ENCODE measurements at regions not wholly inside any gene's neighbourhood (a gene's known extent, or its start where the extent isn't known, plus 50 kb on each side); places are given as distances from the start of the nearest gene placed in this dataset.

DNA sequence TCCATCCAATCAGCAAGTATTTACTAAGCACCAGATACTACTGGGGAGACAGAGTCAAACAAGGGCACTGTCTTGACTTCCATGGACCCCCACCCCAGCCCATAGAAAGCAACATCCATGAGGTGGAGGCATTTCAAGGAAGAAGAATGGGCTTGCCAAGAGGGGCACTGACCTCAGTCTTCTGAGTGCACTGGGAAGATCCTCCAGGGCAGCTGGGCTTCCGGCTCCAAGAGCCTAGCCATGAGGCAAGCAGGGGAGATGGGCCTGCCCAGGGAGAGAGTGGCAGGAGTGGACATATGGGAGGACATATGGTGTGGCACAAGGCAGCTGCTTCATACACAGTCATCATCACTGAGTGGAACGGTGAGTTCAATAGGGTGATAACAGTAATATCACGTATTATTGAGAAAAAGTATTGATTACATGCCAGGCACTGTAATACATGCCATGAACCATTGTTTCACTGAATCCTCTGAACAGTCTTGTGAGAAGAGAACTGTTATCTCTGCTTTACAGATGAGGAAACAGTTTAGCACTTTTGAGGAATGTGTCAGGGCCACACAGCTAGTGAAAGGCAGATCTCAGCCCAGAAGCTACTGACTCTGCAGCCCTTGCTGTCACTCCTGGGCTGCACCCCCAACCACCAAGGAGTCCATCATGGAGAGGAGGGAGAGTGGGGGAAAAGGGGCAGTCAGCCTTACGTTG, 331.7 kb upstream of the ZMIZ1 start:
- DNase-seq, result no peak

DNA sequence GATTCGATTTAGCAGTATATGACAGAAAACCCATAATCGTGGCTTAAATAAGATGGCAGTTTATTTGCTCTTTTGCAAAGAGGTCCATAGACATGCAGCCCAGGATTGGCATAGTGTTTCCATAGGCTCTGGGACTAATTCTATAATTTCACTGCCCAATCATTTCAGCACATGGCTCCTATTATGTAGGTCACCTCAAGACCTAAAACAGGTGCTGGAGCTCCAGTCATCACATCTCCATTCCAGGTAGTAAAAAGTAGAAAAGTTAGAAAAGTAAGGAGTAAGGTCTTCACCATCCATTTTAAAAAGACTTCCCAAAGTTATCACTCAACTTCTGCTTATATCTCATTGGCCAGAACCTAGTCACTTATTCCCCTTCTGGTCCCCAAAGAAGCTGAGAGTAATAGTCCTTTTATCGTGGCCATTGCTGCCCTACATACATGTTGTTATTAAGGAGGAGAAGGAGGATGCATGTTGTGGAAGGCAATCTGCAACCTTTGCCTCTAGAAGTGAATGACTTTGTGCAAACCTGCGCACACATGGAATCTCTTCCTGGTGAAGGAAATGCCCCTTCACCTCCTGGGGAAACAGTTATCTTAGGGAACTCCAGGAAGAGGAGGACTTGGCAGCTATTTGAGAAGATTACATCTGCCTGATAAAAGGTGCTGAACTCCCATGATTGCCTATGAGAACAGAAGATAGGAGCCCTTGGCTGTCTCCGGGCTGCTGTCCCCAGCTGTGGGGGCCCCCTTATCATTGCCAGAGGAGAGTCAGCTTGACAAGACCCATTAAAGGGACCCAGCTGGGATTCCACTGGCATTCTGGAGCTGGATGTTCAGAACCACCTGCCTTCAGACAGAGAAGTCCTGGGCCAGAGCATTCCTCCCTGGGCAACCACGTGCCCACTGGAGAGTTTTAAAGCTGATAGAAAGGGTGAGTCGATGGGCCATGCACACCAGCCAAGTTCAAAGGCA, 330.6 kb upstream of the ZMIZ1 start:
- DNase-seq, result no peak

DNA sequence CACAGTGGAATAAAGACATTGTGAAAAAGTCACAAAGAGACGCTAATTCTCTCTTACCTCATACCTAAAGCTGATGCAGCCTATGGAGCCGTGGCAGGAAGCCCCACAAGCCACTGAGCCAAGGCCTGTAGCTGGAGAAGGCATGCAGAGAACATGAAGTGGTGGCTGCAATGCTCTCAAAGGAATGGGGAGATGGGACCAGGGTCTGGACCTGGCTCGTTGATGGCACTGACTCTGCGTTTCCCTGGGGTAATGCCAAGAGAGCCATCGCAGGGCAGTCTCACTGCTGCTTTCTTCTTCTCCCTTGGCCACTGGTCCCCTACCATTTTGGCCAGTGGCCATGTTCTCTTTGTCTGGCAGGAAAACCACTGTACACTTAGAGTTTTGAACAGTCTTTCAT, 329.9 kb upstream of the ZMIZ1 start:
- no peak for DNase-seq

DNA sequence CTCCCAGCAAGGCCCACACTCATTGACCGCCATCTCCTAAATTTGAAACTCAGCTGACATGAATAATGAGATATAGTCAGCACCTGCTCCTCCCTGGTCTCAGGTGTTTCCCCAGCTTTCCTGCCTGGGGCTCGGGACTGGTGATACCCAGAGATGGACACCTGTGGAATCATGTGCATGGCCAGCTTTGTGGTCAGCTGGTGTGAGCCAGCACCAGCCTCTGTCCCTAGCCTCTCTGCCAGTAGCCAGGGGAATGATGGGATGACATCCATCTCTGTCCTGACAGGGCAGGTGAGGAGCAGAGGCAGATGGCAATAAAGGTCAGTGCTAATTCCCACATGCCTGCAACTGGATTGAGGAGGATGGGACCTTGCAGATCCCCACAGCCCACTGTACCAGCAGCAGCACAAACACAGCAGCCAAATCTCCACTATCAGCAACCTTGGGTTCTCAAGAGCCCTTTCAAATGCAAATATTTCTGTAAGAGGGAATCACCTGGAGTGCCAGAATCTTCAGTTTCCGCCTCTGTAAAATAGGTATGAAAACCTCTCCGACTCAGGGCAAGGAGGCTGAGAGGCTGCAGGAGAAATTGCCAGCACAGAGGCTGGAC, 329.2 kb upstream of the ZMIZ1 start:
- no peak for DNase-seq

DNA sequence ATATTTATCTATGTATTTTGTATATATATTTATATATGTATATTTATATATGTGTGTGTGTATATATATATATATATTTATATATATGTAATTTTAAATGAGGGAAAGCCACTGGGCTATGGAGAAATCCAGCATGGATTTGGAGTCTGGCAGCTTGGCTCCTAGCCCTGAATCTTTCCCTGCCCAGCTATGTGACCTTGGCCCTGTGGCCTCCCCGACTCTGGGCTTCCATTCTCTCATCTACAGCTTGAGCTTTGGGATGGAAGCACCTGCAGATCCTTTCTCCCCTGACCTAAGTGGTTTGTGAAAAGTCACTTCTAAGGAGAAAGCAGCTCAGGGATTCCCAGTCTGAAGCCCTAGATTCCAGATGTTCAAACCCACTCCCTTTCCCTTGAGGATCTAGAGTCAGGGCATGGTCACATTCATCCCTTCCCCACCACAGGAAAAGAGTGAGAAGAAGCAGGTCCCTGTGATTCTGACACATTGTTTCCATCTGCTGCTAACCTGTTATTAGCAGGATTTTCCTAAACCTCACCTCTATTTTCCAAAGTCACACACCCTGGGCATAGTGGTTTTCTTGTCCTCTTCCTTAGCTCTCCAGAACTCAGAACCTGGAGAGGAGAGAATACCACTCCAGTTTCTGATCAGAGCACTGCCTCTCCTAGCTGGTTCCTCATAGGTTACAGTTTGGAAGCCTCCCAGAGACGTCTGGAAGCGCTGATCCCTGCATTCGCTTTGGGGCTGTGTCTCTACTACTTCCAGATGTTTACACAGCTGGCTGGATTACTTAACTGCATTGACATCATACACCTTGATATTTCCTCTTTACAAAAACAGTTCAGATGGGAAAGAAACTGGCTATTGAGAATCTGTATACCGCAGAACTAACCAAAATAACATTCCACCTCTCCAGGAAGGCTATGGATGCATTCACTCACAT, 327.5 kb upstream of the ZMIZ1 start:
- no peak for DNase-seq

DNA sequence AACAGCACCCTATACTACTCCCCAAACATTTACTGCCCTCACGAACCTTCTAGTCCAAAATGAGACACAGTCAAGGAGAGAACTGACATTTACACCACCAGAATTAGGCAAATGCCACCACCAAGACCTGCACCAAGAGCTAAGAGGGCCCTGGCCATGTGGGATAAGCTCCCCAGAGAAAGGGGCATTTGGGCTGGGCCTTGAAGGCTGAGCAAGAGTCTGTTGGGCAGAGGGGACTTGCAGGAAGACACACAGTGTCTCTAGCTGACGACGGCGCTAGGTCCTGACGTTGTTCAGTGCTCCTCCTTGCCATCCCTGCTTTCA, 326.4 kb upstream of the ZMIZ1 start:
- DNase-seq, result no peak

DNA sequence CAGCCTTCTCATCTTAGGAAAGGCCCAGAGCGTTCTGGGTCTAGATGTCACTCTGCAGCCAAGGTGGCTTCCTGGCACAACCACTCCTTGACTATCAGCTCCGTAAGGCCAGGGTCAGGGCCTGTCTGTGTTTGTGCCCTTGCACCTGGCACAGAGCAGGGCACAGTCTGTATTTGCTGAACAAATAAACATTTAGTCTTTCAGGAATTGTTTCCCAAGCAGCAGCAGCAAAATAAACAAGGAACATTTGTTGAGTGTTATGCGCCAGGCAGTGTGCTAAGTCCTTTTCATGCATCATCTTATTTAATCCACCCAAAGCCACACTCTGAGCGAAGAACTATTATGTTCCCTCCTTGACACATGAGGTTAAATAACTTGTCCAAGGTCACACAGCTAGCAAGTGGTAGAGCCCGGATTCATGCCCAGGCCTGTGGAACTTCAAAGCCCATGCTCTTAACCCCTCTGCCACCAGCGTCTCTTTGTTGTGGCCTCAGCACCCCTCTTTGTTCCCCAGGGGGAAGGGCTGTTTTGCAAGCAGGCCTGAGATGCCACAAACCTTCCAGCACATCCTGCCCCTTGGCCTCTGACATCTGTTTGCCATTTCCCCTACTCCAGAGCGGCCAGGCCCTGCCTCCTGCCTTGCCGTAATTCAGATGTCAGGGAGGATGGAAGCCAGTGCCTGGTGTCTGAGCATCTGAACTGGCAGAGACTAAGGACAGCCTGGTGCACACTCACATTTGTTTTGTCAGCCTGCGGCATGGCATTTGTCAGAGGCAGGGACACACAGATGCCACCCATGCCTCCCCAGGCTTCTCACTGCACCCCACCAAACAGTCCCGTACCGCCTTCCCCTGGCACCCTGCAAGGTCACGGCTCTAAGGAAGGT, 325.8 kb upstream of the ZMIZ1 start:
- DNase-seq, result no peak

DNA sequence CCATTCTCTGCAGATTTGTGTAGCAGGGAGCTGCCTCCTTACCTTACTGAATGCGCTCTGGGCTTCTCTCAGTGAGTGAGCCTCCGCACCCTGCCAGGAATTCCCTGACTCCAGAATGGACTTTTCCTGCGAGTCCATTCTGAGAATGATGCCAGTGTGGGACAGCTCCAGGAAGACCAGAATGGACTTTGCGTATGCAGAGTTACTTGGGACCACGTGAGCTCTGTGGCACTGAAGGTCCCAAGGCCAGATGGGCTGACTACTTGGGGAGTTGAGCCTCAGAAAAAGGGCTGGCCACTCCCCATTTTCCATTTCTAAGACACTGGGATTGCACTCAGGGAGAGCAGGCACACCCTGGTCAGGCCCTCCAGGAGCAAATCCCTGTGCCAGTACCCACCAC, 324.7 kb upstream of the ZMIZ1 start:
- DNase-seq, result no peak

DNA sequence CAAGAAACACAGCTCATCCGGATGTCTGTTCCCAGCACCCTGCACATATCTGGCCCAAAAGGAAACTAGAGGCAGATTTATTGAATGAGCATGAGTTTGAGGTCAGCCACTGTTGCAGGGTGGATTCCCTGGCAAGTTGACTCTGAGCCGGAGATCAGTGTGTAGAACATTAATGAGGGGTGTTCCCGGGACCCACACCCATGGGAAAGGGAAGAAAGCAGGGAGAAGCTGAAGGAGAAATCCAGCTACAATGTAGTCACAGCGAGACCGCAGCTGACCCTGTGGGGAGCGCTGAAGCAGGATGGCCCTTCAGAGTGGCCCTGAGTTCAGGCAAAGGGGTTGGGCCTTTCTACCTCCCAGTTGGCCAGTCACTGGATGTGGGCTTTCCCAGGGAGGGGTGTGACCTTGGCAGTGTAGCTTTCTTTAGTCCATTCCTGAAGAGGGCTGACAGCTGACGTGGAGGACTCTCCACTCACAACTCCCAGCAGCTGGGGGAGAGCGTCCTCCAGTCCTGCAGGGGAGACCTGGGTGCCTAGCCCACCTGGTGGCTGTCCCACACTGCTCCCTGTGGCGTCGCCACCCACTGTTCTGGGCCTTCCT, 324.2 kb upstream of the ZMIZ1 start:
- no peak for DNase-seq

DNA sequence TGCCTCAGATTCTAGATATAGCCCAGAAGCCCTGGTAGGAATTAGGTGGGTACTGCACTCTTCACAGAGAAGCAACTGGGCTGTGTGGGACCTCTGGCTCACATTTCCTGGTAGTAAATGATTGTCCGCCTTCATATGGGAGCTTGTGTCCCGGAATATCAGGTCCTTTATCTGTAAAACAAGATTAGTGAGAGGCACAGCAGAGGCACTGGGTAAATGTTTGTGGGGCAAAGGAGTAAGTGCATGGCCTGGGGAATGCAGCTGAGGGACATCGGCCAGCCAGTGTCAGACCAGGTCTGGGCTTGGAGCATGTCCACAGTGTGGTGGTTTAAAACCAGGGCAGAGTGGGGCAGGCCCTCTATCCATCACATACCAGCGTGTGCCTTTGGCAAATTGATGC, 323.3 kb upstream of the ZMIZ1 start:
- no peak for DNase-seq

DNA sequence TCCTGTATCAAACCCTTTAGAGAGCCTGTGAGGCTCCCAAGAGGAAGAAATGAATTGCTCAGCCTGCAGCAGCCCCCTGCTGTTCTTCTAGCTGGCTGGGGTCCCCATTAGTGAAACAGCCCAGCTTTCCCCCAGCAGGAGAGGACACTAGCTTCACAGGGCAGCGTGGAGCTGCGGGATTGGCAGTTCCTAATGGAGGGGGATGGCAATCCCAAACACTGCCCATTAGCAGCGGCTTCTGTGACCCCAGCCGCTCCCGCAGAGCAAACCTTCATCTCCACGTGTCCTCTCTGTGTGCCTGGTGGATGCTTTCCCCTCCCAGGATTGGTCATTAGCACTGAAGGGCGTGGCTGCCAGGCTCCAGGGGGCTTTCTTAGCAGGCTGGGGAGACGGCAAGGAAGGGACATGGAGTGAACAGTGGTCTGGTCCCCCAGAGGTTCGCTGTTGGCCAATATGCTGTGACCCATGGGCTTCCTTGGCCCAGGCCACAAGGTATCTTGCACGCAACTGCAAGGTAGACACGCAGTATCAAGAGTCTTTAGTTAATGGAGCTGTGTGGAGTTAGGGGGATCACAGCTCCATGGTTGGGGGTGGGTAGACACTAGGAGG, 322.5 kb upstream of the ZMIZ1 start:
- no peak for DNase-seq

DNA sequence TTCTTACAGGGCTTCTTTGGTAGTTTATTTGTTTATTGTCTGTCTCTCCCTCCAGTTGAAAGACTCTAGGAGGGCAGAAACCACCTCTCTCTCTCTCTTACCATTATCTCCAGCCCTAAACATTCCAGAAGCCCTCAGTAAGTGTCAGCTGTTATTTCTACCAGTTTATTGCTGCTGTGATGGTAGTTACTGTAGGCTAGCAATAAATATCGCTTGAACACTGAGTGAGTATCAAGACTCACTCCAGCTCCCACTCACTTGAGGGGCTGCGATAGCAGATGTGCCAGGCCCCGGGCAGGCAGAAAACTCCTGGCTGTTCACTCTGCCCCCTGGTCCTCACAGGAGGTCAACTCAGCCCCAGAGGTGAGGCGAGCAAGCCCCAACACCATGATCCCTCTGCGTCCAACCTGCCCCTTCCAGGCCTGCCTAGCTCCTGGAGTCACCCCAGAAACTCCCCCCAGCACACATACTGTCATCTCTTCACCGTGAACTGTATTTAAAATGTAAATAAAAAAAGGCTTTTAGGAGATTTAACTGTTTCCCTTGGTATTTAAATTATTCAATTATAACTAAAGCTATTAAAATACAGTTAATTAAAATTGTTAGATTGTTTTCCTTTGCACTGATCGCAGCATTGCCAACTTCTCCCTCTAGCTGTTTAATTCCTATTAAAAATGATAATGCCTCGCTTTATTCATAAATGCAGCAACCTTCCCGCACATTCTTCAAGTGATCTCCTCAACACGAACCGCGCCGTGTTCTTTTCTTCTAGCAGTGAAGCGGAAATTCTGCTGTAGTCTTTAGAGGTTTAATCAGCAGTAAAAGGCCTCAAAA, 321.1 kb upstream of the ZMIZ1 start:
- no peak for DNase-seq

DNA sequence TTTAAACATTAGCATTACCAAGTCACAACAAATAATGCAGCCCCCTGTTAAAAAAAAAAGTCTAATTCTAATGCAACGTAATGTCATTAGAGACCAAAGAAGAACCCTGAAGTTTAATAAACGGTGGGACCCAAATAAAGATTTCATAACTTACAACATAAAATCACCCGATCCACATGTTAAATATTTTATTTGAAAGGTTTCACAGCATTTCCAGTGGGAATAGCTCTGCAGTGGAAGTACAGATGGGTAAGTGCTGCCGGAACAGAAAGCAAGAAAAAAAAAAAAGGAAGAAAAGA, 320.6 kb upstream of the ZMIZ1 start:
- DNase-seq, result no peak

DNA sequence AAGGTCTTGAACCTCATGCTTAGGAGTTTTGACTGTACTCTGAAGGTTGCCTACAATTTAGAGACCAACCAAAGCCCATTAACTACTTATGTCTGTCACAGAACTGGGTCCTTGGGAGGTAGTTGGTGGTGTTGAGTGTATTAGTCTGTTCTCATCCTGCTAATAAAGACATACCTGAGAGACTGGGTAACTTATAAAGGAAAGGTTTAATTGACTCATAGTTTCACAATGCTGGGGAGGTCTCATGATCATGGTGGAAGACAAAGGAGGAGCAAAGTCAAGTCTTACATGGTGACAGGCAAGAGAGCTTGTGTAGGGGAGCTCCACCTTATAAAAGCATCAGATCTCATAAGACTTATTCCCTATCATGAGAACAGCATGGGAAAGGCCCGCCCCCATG, 319.6 kb upstream of the ZMIZ1 start:
- no peak for DNase-seq

DNA sequence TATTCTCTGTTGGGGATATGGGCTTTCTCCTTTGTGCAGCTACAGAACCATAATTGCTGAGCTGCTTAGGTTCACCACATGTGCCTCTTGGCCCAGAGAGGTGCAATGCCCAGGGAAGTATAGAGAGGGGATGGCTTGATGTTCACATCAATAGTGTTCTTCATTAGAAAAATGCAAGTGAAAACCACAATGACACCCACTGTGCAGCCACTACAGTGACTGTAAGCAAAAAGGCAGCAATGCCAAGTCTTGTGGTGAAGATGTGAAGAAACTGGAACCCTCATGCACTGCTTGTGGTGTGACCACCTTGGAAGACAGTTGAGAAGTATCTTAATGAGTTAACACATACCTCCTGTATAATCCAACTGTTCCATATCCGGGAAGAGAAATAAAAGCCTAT, 318.9 kb upstream of the ZMIZ1 start:
- no peak for DNase-seq

DNA sequence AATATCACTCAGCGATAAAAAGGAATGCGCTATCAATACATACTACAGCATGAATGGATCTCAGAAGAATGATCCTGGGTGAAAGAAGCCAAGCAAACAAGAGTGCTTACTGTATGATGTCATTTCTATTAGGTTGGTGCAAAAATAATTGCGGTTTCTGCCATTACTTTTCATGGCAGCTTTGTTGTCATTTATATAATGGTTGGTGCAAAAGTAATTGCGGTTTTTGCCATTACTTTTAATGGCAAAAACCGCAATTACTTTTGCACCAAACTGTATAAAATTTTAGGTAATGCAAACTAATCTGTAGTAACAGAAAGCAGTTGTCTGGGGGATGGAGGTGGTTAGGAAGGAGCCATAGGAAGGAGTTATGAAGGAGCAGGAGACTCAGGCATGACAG, 318.3 kb upstream of the ZMIZ1 start:
- DNase-seq, result no peak

DNA sequence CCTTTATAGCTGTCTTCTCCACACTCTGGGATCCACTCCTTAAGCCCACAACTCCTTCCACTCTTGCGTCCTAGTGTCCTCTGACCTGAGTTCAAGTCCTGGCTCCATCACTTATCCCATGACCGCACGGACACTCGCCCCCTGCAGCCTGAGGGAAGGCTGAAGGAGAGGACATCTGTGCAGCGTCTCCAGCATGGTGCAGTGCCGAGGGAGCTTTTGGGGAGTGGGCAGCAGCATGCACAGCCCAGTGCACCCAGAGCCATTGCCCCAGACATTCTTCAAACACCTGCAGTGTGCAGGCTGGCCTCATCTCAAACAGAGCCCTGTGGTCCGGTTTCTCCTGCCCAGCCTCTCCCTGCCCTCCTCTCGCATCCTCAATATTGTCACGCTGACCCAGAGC, 317.1 kb upstream of the ZMIZ1 start:
- DNase-seq, result no peak

DNA sequence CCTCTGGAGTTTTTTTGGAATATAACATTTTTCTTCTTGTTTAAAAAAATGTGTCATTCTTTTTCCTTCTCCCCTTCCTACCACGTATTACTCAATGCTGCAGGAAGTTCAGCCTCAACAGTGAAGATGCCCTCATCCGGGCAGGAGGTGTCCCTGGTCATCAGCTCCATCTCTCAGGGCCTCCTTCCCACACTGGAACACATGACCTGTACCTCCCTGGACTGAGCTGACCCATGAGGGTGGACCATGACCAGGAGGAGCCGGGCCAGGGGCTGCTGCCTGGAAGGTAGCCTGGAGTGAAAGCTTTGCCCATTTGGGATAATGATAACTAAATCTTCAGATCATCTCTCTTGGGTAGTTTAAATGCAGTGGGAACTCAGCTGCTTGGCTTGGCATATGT, 316.5 kb upstream of the ZMIZ1 start:
- no peak for DNase-seq

DNA sequence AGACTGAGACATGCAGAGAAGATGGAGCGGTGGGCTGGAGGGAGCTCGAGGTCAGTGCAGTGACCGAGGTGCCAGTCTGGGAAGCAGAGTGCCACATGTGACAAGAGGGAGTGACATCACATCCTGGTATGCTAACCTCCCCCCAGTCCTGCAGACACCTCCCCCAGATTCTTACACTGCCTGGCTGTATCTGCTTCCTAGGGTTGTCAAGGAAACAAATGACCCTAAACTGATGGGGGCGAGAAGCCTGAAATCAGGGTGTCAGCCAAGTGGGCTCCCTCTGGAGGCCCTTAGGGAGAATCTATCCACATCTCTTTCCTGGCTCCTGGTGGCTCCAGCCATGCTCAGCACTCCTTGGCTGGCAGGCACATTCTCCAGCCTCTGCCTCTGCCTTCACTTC, 316.1 kb upstream of the ZMIZ1 start:
- DNase-seq, result no peak

Measured in NCI-H1436 (cell line).